ENCODE measurements at regions not wholly inside any gene's neighbourhood (a gene's known extent, or its start where the extent isn't known, plus 50 kb on each side); places are given as distances from the start of the nearest gene placed in this dataset.

- DNase-seq (ENCODE audit: low read depth), result no peak
Observed at GRCh38 chr7:25926009-25926408, 226.0 kb upstream of the NFE2L3 start.

GRCh38 chr7:25926451-25926850 lies 225.5 kb upstream of the NFE2L3 start:
- DNase-seq (ENCODE audit: low read depth), result no peak

GRCh38 chr7:25926891-25927625 lies 224.9 kb upstream of the NFE2L3 start:
- DNase-seq (ENCODE audit: low read depth), result no peak

GRCh38 chr7:25927626-25927978 lies 224.4 kb upstream of the NFE2L3 start:
- DNase-seq (ENCODE audit: low read depth), result no peak

GRCh38 chr7:25928549-25929330 lies 223.3 kb upstream of the NFE2L3 start:
- no peak for DNase-seq (ENCODE audit: low read depth)

GRCh38 chr7:25929448-25929847 lies 222.6 kb upstream of the NFE2L3 start:
- DNase-seq (ENCODE audit: low read depth), result no peak

GRCh38 chr7:25930492-25931048 lies 221.4 kb upstream of the NFE2L3 start:
- DNase-seq (ENCODE audit: low read depth), result no peak

GRCh38 chr7:25931156-25931555 lies 220.8 kb upstream of the NFE2L3 start:
- no peak for DNase-seq (ENCODE audit: low read depth)

- DNase-seq (ENCODE audit: low read depth), result no peak
Observed at GRCh38 chr7:25933921-25934320, 218.1 kb upstream of the NFE2L3 start.

GRCh38 chr7:25940086-25940906 lies 211.7 kb upstream of the NFE2L3 start:
- DNase-seq (ENCODE audit: low read depth), result no peak

GRCh38 chr7:25944777-25945515 lies 207.1 kb upstream of the NFE2L3 start:
- no peak for DNase-seq (ENCODE audit: low read depth)

- DNase-seq (ENCODE audit: low read depth), result no peak
Observed at GRCh38 chr7:25945608-25946007, 206.4 kb upstream of the NFE2L3 start.

GRCh38 chr7:25946181-25946580 lies 205.8 kb upstream of the NFE2L3 start:
- DNase-seq (ENCODE audit: low read depth), result no peak

- no peak for DNase-seq (ENCODE audit: low read depth)
Observed at GRCh38 chr7:25947669-25948516, 204.1 kb upstream of the NFE2L3 start.

GRCh38 chr7:25949736-25950487 lies 202.1 kb upstream of the NFE2L3 start:
- DNase-seq (ENCODE audit: low read depth), result no peak

GRCh38 chr7:25950488-25951413 lies 201.2 kb upstream of the NFE2L3 start:
- peak; percentile 66 for DNase-seq (ENCODE audit: low read depth)

GRCh38 chr7:25951414-25952260 lies 200.4 kb upstream of the NFE2L3 start:
- no peak for DNase-seq (ENCODE audit: low read depth)
